ENCODE measurements at regions not wholly inside any gene's neighbourhood (a gene's known extent, or its start where the extent isn't known, plus 50 kb on each side); places are given as distances from the start of the nearest gene placed in this dataset.

GRCh38 chr2:100752628-100753333, 67.2 kb upstream of the NPAS2 start:
- in situ Hi-C loops (cut with MboI; ENCODE audit: low pct_unique_long_range_greater_than_20kb, low sequenced_read_pairs) = no loop called here
- no peak for DNase-seq

DNA sequence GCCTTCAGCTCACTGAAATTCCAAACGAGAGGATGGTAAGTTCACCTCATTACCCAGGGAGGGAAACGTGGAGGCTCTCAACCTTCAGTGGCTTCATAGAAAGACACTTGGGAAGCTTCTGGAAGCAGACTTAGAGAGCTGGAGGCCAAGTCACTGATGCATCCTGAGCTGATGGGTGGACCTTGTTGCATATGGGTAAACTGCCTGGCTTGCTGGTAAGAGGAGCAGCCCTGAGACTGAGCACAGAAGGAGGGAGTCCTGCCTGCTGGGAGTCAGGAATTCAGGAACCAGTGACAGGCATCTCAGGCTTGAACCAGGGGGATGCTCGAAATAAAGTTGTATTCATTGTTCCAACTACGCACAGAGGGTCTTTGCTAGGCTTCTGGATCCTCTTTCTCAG, 66.5 kb upstream of the NPAS2 start:
- DNase-seq = no peak
- in situ Hi-C loops (cut with MboI; ENCODE audit: low pct_unique_long_range_greater_than_20kb, low sequenced_read_pairs) = no loop called here

DNA sequence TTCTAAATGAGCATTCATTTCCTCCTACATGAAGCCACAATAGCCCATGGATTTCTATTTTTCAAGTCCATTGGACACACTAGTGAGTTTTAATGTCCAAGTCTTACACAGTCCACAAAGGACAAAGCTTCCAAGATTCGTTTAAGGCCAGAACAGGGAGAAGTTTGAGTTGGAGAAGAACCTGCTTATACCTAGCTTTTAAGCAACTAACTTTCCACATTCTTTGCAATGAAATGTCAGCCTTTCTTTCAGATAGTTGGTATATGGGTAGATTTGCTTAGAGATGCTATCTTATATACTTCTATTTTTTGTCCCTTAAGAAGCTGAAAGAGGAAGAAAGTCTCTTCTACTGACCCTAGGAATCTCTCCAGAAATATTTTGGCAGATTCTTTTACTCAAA, 66.1 kb upstream of the NPAS2 start:
- DNase-seq = no peak
- in situ Hi-C loops (cut with MboI; ENCODE audit: low pct_unique_long_range_greater_than_20kb, low sequenced_read_pairs) = no loop called here

GRCh38 chr2:100754951-100755350, 65.0 kb upstream of the NPAS2 start:
- in situ Hi-C loops (cut with MboI; ENCODE audit: low pct_unique_long_range_greater_than_20kb, low sequenced_read_pairs) = no loop called here
- no peak for DNase-seq

GRCh38 chr2:100755441-100755840, 64.5 kb upstream of the NPAS2 start:
- no peak for DNase-seq
- in situ Hi-C loops (cut with MboI; ENCODE audit: low pct_unique_long_range_greater_than_20kb, low sequenced_read_pairs) = no loop called here

DNA sequence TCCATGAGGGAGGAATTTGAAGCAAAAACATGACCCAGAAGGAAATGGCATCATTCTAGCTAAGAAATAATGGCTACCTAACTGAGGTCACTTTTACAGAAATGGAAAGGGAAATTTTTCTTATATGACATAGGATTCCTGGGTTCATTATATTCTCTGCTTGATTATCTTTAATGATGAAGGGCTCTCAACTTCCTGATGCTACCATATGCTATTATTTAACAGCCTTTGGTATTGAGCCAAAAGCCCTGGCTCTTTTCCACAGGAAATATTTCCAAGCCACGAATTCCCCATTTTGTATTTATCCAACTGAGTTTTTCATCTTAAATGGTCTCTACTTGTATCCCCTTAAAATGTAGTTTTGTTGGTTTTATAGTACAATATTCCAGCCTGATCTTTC, 63.2 kb upstream of the NPAS2 start:
- no peak for DNase-seq
- in situ Hi-C loops (cut with MboI; ENCODE audit: low pct_unique_long_range_greater_than_20kb, low sequenced_read_pairs) = no loop called here

- in situ Hi-C loops (cut with MboI; ENCODE audit: low pct_unique_long_range_greater_than_20kb, low sequenced_read_pairs) = no loop called here
- no peak for DNase-seq
These were observed 62.1 kb upstream of the NPAS2 start for GRCh38 chr2:100757621-100758394.

- in situ Hi-C loops (cut with MboI; ENCODE audit: low pct_unique_long_range_greater_than_20kb, low sequenced_read_pairs) = no loop called here
- no peak for DNase-seq
These were observed 60.0 kb upstream of the NPAS2 start for GRCh38 chr2:100759901-100760300.

DNA sequence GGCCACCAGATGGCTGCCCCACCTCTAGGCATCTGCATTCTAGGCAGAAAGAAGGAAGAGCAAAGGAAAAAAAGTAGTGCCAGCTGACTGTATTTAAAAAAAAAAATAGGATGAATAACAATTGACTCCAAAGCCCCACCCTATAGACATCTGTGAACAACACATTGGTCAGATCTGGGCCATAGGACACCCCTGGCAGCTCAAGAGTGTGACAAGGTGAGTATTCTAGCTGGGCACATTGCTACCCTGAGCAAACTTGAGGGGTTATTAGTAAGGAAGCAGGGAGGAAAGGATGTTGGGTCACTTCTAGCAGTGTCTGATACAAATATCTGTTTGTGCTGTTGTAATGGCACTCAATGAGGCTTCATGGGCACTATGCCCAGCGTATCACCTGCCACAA, 58.6 kb upstream of the NPAS2 start:
- in situ Hi-C loops (cut with MboI; ENCODE audit: low pct_unique_long_range_greater_than_20kb, low sequenced_read_pairs) = no loop called here
- DNase-seq = no peak

GRCh38 chr2:100764430-100764829, 55.5 kb upstream of the NPAS2 start:
- no peak for DNase-seq
- in situ Hi-C loops (cut with MboI; ENCODE audit: low pct_unique_long_range_greater_than_20kb, low sequenced_read_pairs) = no loop called here

DNA sequence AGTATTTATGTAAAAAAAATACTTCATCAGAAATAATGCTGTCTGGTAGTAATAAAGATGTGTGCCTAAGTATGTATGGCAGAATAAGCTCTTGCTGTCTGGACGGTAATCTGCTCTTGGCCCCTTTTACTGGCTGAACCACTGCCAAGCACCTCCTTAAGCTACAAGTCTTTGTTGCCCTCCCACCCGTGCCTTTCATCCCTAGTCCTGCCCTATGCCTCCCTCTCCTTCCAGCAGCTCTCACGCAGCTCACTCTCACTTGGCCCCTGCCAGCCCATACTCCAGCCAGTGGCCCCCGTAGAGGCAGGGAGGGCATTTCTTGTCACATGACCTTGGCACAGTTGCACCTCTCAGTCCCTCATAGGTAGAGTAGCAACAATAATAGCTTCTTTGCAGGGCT, 54.5 kb upstream of the NPAS2 start:
- DNase-seq = no peak
- in situ Hi-C loops (cut with MboI; ENCODE audit: low pct_unique_long_range_greater_than_20kb, low sequenced_read_pairs) = no loop called here

GRCh38 chr2:100766256-100766655, 53.7 kb upstream of the NPAS2 start:
- no peak for DNase-seq
- in situ Hi-C loops (cut with MboI; ENCODE audit: low pct_unique_long_range_greater_than_20kb, low sequenced_read_pairs) = no loop called here

GRCh38 chr2:100766806-100767205, 53.1 kb upstream of the NPAS2 start:
- in situ Hi-C loops (cut with MboI; ENCODE audit: low pct_unique_long_range_greater_than_20kb, low sequenced_read_pairs) = no loop called here
- DNase-seq = no peak

DNA sequence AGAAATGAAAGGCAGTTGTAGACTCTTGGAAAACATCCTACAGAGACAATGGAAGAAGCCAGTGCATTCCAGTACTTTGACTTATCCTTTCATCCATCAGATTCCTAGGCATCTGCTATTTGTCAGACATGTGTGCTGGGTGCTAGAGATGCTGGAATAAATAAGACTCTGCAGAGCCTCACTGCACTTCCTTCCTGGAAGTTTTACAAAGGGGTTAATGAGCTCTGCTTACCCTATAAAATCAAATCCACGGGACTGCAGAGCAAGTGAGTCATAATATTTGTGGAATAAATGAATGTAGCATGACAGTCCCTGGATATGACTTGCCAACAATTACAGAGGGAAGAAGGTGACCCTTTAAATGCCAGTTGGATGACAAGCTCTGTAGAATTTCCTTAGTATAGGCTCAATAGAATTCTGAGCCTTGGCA, 52.7 kb upstream of the NPAS2 start:
- in situ Hi-C loops (cut with MboI; ENCODE audit: low pct_unique_long_range_greater_than_20kb, low sequenced_read_pairs) = no loop called here
- no peak for DNase-seq

DNA sequence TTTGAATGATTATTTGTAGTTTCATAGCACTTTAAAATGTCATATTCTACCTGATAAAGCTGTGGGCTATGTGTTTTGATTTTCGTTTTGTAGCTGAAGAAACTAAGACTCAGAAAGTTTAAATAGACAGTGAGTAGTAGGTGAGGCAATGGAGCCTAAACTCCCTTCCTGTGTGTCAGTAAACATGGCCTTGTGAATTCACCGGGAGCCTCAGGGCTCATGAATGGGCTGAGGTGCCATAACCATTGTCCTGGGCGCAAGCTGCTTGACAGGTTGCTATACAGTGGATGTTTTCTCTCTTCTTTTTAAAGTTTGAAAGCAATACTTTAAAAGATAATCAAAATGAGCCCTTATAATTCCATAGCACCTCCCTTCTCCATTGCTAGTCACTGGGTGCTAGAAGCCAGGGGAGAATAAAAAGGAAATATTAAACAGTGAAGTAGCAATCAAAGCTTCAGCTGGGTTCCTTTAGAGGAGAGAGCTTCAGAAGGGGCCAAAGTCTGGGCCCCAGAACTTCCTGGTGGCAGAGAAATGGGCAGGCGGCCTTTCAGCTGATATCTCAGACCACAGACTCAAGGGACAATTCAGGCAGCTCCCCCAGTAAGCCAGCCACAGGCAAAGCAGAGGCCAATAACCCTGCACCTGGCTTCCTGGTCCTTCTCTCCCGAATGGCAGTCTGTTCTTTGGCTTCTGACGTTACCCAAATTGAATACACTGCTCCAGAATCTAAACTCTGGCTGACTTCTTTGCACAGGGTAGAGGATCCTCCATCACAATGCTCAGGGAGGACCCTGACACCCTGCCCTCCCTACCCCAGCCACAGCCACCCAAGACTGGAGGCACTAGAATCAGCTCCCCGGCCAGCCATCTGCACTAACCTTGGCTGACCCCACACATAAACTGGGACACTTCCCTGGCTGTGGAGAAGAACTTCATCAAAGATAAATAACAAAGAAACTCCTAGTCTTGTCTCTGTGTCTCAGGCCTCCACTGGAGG, 51.8 kb upstream of the NPAS2 start:
- no peak for DNase-seq
- in situ Hi-C loops (cut with MboI; ENCODE audit: low pct_unique_long_range_greater_than_20kb, low sequenced_read_pairs) = no loop called here

Data from KBM-7 (cell line).